ENCODE measurements at regions not wholly inside any gene's neighbourhood (a gene's known extent, or its start where the extent isn't known, plus 50 kb on each side); places are given as distances from the start of the nearest gene placed in this dataset.

DNA sequence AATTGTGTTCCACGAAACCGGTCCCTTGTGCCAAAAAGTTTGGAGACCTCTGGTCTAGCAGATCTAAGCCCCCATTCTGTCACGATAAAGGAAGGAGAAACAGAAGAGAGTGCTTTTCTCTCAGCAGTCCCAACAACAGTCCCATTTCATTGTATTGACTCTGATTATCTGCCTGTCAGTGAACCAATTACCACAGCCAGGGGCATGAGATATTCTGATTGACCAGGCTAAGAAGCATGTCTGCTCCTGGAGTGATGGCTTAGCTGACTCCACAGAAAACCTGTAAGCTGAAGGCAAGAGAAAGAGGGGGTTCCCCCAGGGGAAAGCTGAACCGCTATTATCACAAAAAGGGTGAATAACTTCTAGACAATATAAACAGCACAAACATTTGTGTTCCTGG, 765.4 kb downstream of the SORCS1 start:
- dilution Hi-C loops (cut with MboI; ENCODE audit: extremely low pct_ligation_motif_present, low sequenced_read_pairs), result no loop called here
- Histone ChIP-seq H4K20me1 (ENCODE audit: control insufficient read depth, extremely low read depth, insufficient read depth, low read length) (no peaks in the 10 kb centered on the region), H3K9me1 (ENCODE audit: control insufficient read depth, extremely low read depth, insufficient read depth, low read length) (no peaks in the 10 kb centered on the region), H3K4me1 (ENCODE audit: control insufficient read depth, extremely low read depth, insufficient read depth, low read length) (no peaks in the 10 kb centered on the region), H3K27ac (ENCODE audit: control insufficient read depth, insufficient read depth, low read length) (no peak overlapping the region), H3K9ac (ENCODE audit: control insufficient read depth, extremely low read depth, insufficient read depth, low read length) (no peak overlapping the region), H3K36me3 (ENCODE audit: control insufficient read depth in 2 of 2, extremely low read depth in 1 of 2, insufficient read depth in 2 of 2, low read length in 2 of 2) (no peaks in the 10 kb centered on the region), H3K4me2 (ENCODE audit: control insufficient read depth, extremely low read depth, insufficient read depth, low read depth, low read length) (no peak overlapping the region), H3K9me3 (ENCODE audit: control insufficient read depth, low read depth, low read length) (no peaks in the 10 kb centered on the region), H2AFZ (ENCODE audit: control insufficient read depth, low read length) (no peak overlapping the region), H3K27me3 (ENCODE audit: control insufficient read depth, extremely low read depth, insufficient read depth, low read length) (no peaks in the 10 kb centered on the region), H3K4me3 (ENCODE audit: control insufficient read depth in 2 of 3, extremely low read depth in 1 of 3, insufficient read depth in 2 of 3, low read depth in 1 of 3, low read length in 3 of 3) (no peak overlapping the region), H3K79me2 (ENCODE audit: control insufficient read depth, insufficient read depth, low read length) (no peaks in the 10 kb centered on the region)
- DNase-seq (ENCODE audit: low read depth, low spot score) (no peak), FAIRE-seq (no peak)
- no peak for TF ChIP-seq EZH2 (IDR thresholded peaks at IDR 0.05; ENCODE audit: low read length)
- TF ChIP-seq, protein P1, sequence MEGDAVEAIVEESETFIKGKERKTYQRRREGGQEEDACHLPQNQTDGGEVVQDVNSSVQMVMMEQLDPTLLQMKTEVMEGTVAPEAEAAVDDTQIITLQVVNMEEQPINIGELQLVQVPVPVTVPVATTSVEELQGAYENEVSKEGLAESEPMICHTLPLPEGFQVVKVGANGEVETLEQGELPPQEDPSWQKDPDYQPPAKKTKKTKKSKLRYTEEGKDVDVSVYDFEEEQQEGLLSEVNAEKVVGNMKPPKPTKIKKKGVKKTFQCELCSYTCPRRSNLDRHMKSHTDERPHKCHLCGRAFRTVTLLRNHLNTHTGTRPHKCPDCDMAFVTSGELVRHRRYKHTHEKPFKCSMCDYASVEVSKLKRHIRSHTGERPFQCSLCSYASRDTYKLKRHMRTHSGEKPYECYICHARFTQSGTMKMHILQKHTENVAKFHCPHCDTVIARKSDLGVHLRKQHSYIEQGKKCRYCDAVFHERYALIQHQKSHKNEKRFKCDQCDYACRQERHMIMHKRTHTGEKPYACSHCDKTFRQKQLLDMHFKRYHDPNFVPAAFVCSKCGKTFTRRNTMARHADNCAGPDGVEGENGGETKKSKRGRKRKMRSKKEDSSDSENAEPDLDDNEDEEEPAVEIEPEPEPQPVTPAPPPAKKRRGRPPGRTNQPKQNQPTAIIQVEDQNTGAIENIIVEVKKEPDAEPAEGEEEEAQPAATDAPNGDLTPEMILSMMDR (optimal IDR thresholded peaks at IDR 0.05 in 1 of 3, IDR thresholded peaks at IDR 0.05 in 1 of 3, conservative IDR thresholded peaks at IDR 0.05 in 1 of 3; ENCODE audit: extremely low read depth in 1 of 3, insufficient read depth in 2 of 3, low read length in 3 of 3), result no peak

DNA sequence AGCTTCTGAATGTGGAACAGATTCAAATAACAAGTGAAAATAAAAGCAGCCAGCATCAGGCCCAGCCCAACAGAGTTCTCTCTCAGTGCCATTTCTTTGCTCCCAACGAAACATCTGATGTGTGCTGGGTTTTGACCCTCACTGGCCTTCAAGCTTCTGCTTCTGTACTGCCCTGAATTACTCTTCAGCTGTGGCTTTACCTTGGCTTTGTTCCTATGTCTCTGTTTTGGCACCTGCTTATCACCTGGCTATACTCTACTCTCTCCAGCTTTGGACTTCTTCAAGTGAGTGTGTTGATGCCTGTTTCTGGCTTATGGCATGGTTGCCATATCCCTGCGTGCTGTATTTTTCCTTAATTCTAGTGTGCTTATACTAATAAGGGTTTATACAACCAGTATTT, 768.3 kb downstream of the SORCS1 start:
- DNase-seq (ENCODE audit: low read depth, low spot score), result no peak
- Histone ChIP-seq H3K9me3 (ENCODE audit: control insufficient read depth, low read depth, low read length) (no peaks in the 10 kb centered on the region), H3K4me3 (ENCODE audit: control insufficient read depth in 2 of 3, extremely low read depth in 1 of 3, insufficient read depth in 2 of 3, low read depth in 1 of 3, low read length in 3 of 3) (no peak overlapping the region), H4K20me1 (ENCODE audit: control insufficient read depth, extremely low read depth, insufficient read depth, low read length) (no peaks in the 10 kb centered on the region), H3K9ac (ENCODE audit: control insufficient read depth, extremely low read depth, insufficient read depth, low read length) (no peak overlapping the region), H3K4me2 (ENCODE audit: control insufficient read depth, extremely low read depth, insufficient read depth, low read depth, low read length) (no peak overlapping the region), H3K9me1 (ENCODE audit: control insufficient read depth, extremely low read depth, insufficient read depth, low read length) (no peaks in the 10 kb centered on the region), H3K27ac (ENCODE audit: control insufficient read depth, insufficient read depth, low read length) (no peak overlapping the region), H3K36me3 (ENCODE audit: control insufficient read depth in 2 of 2, extremely low read depth in 1 of 2, insufficient read depth in 2 of 2, low read length in 2 of 2) (no peaks in the 10 kb centered on the region), H2AFZ (ENCODE audit: control insufficient read depth, low read length) (no peak overlapping the region), H3K27me3 (ENCODE audit: control insufficient read depth, extremely low read depth, insufficient read depth, low read length) (no peaks in the 10 kb centered on the region), H3K4me1 (ENCODE audit: control insufficient read depth, extremely low read depth, insufficient read depth, low read length) (no peaks in the 10 kb centered on the region), H3K79me2 (ENCODE audit: control insufficient read depth, insufficient read depth, low read length) (no peaks in the 10 kb centered on the region)
- dilution Hi-C loops (cut with MboI; ENCODE audit: extremely low pct_ligation_motif_present, low sequenced_read_pairs), result no loop called here
- TF ChIP-seq, protein P1 (optimal IDR thresholded peaks at IDR 0.05 in 1 of 3, IDR thresholded peaks at IDR 0.05 in 1 of 3, conservative IDR thresholded peaks at IDR 0.05 in 1 of 3; ENCODE audit: extremely low read depth in 1 of 3, insufficient read depth in 2 of 3, low read length in 3 of 3), result no peak
- no peak for TF ChIP-seq EZH2 (IDR thresholded peaks at IDR 0.05; ENCODE audit: low read length)
- FAIRE-seq, result no peak

Data from keratinocyte (primary cell).